DND-41 (cell line): ENCODE measurements at regions not wholly inside any gene's neighbourhood (a gene's known extent, or its start where the extent isn't known, plus 50 kb on each side); places are given as distances from the start of the nearest gene placed in this dataset.

Experiments used
- EZH2 ChIP-seq: IDR thresholded peaks from 3 replicates; pipeline ENCODE4 v1.6.1; 2012; ENCODE audit warnings: borderline replicate concordance, low read depth, mild to moderate bottlenecking, moderate library complexity, low read length, inconsistent platforms; ENCODE audit not compliant: severe bottlenecking
- TF ChIP-seq, protein P1 (sequence below): IDR thresholded peaks from 2 replicates; pipeline ENCODE4 v1.5.1; 2012; ENCODE audit warnings: borderline replicate concordance, low read length, moderate library complexity, mild to moderate bottlenecking; ENCODE audit not compliant: poor library complexity, severe bottlenecking; ENCODE audit errors: extremely low read depth

DNA sequence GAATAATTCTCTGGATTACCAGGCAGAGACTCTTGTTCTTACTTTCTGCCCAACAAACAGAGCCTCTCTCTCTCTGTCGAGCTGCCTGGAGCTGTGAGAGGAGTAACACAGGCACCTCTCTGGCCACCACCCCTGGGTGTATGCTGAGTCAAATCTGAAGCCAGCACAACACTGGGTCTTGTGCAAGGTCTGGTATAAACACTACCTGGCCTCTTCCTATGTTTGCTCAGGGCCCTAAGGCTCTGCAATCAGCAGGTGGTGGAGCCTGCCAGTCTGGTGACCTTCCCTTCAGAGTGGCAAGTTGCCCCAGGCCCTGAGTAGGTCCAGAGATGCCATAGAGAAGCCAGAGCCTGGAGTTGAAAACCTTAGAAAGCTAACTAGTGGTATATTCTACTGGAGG lies 139.9 kb downstream of the CPXCR1 start:
- TF ChIP-seq, protein P1, sequence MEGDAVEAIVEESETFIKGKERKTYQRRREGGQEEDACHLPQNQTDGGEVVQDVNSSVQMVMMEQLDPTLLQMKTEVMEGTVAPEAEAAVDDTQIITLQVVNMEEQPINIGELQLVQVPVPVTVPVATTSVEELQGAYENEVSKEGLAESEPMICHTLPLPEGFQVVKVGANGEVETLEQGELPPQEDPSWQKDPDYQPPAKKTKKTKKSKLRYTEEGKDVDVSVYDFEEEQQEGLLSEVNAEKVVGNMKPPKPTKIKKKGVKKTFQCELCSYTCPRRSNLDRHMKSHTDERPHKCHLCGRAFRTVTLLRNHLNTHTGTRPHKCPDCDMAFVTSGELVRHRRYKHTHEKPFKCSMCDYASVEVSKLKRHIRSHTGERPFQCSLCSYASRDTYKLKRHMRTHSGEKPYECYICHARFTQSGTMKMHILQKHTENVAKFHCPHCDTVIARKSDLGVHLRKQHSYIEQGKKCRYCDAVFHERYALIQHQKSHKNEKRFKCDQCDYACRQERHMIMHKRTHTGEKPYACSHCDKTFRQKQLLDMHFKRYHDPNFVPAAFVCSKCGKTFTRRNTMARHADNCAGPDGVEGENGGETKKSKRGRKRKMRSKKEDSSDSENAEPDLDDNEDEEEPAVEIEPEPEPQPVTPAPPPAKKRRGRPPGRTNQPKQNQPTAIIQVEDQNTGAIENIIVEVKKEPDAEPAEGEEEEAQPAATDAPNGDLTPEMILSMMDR: no peak
- no peak for TF ChIP-seq EZH2
